Kidney epithelial cell (primary cell): ENCODE measurements at regions not wholly inside any gene's neighbourhood (a gene's known extent, or its start where the extent isn't known, plus 50 kb on each side); places are given as distances from the start of the nearest gene placed in this dataset.
"Not testable (repeated sequence)": the region's sequence is repeated elsewhere in the genome, so short reads cannot be mapped to it uniquely, and the experiment has no call there.

ENCODE experiments used
- DNase-seq: peaks from one replicate; pipeline ENCODE4 v3.0.0-alpha.2; 2010; ENCODE audit warnings: low read depth
- H3K27me3 ChIP-seq: 2 replicates; pipeline ENCODE4 v1.6.0; 2011; ENCODE audit warnings: low read length; ENCODE audit not compliant: control insufficient read depth, insufficient read depth
- H3K36me3 ChIP-seq: 2 replicates; pipeline ENCODE4 v1.5.1; 2011; ENCODE audit warnings: low read length; ENCODE audit not compliant: control insufficient read depth, insufficient read depth
- H3K4me3 ChIP-seq: 2 replicates; pipeline ENCODE4 v1.5.1; 2011; ENCODE audit warnings: low read depth, mild to moderate bottlenecking, control low read depth, low read length
- TF ChIP-seq, protein P1 (sequence below): IDR thresholded peaks from 2 replicates; pipeline ENCODE4 v1.5.1; 2011; ENCODE audit warnings: mild to moderate bottlenecking, moderate library complexity, low read length, control low read depth, inconsistent platforms; ENCODE audit not compliant: insufficient read depth, poor library complexity, severe bottlenecking

DNA sequence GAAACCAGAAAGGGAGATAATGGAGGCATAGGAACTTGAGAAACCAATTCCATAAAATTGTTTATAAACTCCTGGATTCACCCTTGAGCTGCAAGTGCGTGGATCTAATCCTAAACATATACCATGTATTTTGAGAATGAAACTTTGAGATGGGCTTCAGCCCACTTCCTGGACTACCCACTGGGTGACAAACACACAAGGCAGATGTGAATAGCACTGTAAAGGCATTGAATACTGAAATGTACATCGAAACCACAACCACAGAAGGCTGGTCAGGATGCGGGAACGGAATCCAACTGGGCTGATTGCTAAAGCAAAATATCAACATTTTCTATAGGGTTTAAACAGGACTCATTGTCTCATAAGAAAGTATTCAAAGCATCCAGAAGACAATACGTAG is 228.5 kb upstream of the ZEB2 start:
- no peak overlapping the region for H3K4me3 ChIP-seq
- no peaks in the 10 kb centered on the region for H3K36me3 ChIP-seq
- DNase-seq: no peak
- TF ChIP-seq, protein P1, sequence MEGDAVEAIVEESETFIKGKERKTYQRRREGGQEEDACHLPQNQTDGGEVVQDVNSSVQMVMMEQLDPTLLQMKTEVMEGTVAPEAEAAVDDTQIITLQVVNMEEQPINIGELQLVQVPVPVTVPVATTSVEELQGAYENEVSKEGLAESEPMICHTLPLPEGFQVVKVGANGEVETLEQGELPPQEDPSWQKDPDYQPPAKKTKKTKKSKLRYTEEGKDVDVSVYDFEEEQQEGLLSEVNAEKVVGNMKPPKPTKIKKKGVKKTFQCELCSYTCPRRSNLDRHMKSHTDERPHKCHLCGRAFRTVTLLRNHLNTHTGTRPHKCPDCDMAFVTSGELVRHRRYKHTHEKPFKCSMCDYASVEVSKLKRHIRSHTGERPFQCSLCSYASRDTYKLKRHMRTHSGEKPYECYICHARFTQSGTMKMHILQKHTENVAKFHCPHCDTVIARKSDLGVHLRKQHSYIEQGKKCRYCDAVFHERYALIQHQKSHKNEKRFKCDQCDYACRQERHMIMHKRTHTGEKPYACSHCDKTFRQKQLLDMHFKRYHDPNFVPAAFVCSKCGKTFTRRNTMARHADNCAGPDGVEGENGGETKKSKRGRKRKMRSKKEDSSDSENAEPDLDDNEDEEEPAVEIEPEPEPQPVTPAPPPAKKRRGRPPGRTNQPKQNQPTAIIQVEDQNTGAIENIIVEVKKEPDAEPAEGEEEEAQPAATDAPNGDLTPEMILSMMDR: no peak
- H3K27me3 ChIP-seq: no peaks in the 10 kb centered on the region

DNA sequence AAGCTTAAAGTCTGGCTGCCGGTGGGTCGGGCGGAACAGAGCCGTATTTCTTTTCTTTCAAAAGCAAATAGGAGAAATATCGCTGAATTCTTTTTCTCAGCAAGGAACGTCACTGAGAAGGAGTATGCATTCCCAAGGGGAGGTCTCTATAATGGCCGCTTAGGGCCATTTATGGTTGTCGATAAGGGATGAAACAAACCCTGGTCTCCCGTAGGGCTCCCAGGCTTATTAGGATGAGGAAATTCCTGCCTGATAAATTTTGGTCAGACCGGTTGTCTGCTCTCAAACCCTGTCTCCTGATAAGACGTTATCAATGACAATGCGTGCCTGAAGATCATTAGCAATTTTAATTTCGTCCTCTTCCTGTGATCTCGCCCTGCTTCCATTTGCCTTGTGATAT is 227.7 kb upstream of the ZEB2 start:
- TF ChIP-seq, protein P1: no peak
- no peaks in the 10 kb centered on the region for H3K27me3 ChIP-seq
- no peaks in the 10 kb centered on the region for H3K36me3 ChIP-seq
- H3K4me3 ChIP-seq: no peak overlapping the region
- DNase-seq: no peak

DNA sequence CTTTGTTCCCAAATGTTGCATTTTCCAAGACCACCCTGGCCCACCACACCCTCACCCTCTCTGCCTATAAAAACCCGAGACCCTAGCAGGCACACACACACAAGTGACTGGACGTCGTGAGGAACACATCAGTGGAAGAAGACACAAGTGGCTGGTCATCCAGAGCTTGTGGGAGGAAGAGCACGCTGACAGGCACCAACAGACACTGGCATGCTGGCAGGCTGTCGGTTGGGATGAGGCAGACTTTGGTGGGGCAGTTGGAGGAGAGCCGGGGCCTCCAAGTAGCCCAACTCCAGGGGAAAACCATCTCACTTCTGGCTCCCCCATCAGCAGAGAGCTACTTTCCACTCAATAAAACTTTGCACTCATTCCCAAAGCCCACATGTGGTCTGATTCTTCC is 225.5 kb upstream of the ZEB2 start:
- Histone ChIP-seq H3K27me3 (no peaks in the 10 kb centered on the region), H3K36me3 (no peaks in the 10 kb centered on the region), H3K4me3 (no peak overlapping the region)
- no peak for DNase-seq
- TF ChIP-seq, protein P1: no peak

DNA sequence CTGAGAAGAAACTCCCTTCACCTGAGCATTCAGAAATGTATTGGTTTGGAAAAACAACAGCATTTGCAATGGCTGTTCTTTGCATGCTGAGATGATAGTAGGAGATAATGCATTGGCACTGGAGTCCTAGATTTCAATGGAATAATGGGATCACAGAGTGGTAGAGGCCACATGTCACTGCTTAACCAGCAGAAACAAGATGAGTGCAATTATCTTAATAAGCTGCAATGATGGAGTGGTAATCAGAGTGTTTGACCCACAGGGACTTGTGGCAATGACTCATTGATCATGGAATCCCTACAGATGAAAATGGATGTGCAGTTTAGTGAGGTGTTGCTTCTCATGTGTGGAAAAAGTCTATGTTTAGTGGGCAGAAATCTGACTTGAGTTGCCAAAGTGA is 218.8 kb upstream of the ZEB2 start:
- no peak for DNase-seq
- Histone ChIP-seq H3K4me3 (no peak overlapping the region), H3K27me3 (no peaks in the 10 kb centered on the region), H3K36me3 (no peaks in the 10 kb centered on the region)
- TF ChIP-seq, protein P1: no peak

DNA sequence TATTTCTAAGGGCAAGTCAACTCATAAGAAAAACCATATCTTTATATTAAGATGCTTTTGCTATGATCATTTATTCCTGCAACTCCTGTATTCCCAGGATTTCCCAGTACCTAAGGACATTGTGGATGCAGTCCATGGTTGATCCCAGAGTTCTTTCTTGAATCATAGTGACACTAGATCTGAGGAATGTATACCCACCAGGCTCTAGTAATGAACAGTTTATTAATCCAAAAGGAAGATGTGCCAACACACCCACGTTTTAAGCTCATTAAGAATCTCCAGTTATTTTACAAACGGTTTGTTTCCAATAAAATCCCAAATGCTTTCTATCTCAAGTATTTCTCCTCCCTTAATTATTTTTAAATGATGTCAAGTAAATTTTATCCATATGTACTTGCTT is 210.8 kb upstream of the ZEB2 start:
- TF ChIP-seq, protein P1: no peak
- no peak for DNase-seq
- H3K4me3 ChIP-seq: no peak overlapping the region
- H3K27me3 ChIP-seq: no peaks in the 10 kb centered on the region
- H3K36me3 ChIP-seq: no peaks in the 10 kb centered on the region

DNA sequence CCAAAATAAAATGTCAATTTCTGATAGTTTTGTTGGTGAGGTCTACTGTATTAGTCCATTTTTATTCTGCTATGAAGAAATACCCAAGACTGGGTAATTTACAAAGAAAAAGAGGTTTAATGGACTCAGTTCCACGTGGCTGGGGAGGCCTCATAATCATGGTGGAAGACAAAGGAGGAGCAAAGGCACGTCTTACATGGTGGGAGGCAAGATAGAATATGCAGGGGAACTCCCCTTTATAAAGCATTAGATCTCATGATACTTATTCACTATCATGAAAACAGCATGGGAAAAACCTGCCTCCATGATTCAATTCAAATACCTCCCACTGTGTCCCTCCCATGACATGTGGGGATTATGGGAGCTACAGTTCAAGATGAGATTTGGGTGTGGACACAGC is 204.5 kb upstream of the ZEB2 start:
- DNase-seq, H3K36me3 ChIP-seq, H3K27me3 ChIP-seq, H3K4me3 ChIP-seq: not testable (repeated sequence)
